ENCODE measurements at regions not wholly inside any gene's neighbourhood (a gene's known extent, or its start where the extent isn't known, plus 50 kb on each side); places are given as distances from the start of the nearest gene placed in this dataset.

DNA sequence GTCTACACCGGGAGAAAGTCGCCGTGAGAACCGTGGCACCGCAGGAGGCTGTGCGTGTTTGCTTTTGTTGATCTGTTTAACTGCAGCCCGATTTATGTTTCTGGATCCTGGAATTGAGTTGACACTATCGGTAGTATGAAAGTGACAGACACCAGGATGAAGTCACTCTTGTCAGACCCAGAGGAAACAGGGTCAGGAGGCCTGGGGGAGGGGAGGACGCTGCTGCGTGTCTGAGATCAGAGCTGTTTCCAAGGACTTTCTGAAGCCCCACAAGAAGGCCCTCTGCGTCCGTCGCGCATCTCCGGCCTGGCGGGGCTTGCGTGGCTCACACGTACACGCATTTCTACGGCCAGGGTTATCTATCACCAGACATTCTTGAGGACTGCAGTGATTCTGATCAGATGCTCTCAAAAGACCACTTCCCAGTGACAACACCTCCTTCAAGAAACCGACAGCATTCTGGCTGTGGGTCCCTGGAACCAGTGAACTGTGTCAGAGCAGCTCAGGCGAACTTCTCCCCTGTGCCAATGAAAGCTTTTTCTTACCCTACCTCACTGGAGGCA lies 263.4 kb downstream of the ADGRD1 start:
- WGBS, 3 donors, result 36 to 51% (median 47%) methylated on average over 22 of the region's 22 CpGs
- DNase-seq (no peak), ATAC-seq (no peak)
- Histone ChIP-seq H3K4me1 (no peaks in the 10 kb centered on the region), H3K27me3 (ENCODE audit: insufficient read depth in 3 of 3, low read length in 2 of 3) (peaks cover 0 to 20% (median 6%) of the 10 kb centered on the region in 3 donors), H3K4me3 (no peak overlapping the region), H3K9me3 (no peaks in the 10 kb centered on the region), H3K36me3 (ENCODE audit: insufficient read depth in 1 of 2, low read depth in 1 of 2) (no peaks in the 10 kb centered on the region), H3K27ac (no peak overlapping the region)
- TF ChIP-seq, protein P1, sequence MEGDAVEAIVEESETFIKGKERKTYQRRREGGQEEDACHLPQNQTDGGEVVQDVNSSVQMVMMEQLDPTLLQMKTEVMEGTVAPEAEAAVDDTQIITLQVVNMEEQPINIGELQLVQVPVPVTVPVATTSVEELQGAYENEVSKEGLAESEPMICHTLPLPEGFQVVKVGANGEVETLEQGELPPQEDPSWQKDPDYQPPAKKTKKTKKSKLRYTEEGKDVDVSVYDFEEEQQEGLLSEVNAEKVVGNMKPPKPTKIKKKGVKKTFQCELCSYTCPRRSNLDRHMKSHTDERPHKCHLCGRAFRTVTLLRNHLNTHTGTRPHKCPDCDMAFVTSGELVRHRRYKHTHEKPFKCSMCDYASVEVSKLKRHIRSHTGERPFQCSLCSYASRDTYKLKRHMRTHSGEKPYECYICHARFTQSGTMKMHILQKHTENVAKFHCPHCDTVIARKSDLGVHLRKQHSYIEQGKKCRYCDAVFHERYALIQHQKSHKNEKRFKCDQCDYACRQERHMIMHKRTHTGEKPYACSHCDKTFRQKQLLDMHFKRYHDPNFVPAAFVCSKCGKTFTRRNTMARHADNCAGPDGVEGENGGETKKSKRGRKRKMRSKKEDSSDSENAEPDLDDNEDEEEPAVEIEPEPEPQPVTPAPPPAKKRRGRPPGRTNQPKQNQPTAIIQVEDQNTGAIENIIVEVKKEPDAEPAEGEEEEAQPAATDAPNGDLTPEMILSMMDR (IDR thresholded peaks at IDR 0.05), result no peak
- intact Hi-C loops (cut with DNase I), result no loop called here

DNA sequence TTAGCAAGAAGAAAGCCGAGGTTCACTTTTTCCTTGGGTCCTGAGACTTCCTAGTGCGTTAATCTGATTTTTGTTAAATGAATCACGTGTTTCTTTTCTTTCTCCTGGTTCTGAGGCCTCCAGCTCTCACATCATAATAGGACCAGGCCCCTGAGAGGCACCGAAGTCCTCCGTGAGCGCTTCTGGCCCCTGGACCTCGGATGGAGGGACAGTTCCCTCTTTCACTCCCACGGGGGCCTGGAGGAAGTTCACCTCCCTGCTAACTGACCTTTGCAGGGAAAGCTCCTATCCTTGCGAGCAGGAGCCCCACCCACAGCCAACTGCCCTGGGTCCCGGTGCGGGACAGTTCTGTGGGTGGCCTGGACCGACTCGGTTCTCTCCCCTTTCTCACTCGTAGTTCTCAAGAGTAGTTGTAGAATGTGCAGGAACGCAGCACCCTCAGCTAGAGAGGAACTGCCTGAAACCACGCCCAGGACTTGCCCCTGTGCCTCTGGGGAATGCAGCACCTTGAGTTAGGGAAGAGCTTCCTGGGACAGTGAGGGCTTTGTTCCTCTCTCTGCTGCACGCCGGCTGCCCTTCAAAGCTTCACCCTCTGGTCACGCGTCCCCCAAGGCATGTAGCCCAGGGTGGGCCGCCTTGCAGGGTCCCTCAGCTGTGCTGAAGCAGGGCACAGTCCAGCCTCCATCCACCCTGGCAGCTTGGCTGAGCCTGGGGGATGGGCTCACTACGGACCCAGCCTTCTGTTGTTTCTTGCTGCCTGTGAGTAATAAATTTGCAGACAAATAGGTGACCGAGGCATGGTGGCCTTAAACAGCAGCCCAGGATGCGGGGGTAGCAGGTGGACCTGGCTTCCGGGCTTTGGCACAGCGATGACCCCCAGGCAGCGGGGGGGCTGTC lies 264.6 kb downstream of the ADGRD1 start:
- Histone ChIP-seq H3K9me3 (no peaks in the 10 kb centered on the region), H3K27me3 (ENCODE audit: insufficient read depth in 3 of 3, low read length in 2 of 3) (peaks cover 0 to 20% (median 6%) of the 10 kb centered on the region in 3 donors), H3K36me3 (ENCODE audit: insufficient read depth in 1 of 2, low read depth in 1 of 2) (no peaks in the 10 kb centered on the region), H3K4me1 (no peaks in the 10 kb centered on the region), H3K4me3 (no peak overlapping the region), H3K27ac (no peak overlapping the region)
- WGBS, 3 donors, result 61 to 68% (median 62%) methylated on average over 27 of the region's 27 CpGs
- ATAC-seq (no peak), DNase-seq (no peak)
- TF ChIP-seq, protein P1 (IDR thresholded peaks at IDR 0.05), result no peak
- intact Hi-C loops (cut with DNase I), result no loop called here

DNA sequence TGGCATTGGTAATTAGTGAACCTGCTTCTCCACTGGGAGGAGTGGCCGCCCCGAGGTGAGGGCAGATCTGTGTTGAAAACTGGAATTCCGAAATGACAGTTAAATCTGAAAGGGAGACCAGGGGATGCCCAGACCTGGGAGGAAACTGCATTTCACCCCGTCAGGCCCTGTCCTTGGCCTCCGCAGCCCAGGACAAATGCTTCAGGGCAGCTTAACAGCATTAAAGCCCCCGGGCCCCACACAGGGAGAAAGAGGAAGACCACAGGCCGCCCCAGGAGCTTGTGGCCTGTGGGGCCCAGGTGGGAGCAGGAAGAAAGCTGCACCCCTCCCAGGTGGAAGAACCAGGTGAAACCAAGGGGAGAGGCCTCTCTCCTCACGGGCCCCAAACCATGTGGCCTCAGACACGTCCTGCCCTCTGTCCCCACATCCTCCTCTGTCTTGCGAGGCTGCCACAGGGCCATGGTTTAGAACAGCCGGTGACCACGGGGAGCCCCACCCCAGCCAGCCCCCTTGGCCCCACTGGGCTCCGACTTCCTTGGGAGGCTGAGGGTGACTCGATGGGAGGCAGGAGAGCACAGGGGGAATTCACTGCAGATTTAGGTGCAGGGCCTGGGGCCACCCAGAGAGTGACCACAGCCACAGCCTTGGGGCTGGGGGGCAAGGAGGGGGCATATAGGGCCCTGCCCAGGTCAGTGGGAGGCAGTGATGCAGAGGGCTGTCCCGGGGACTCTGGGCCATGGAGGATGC lies 265.4 kb downstream of the ADGRD1 start:
- WGBS, 3 donors, result 75 to 79% (median 76%) methylated on average over 15 of the region's 15 CpGs
- Histone ChIP-seq H3K9me3 (no peaks in the 10 kb centered on the region), H3K27ac (no peak overlapping the region), H3K27me3 (ENCODE audit: insufficient read depth in 3 of 3, low read length in 2 of 3) (peaks cover 0 to 20% (median 6%) of the 10 kb centered on the region in 3 donors), H3K36me3 (ENCODE audit: insufficient read depth in 1 of 2, low read depth in 1 of 2) (no peaks in the 10 kb centered on the region), H3K4me3 (no peak overlapping the region), H3K4me1 (no peaks in the 10 kb centered on the region)
- intact Hi-C loops (cut with DNase I), result no loop called here
- DNase-seq, result no peak
- TF ChIP-seq, protein P1 (IDR thresholded peaks at IDR 0.05), result no peak
- ATAC-seq, result no peak

- ATAC-seq (no peak), DNase-seq (no peak)
- Histone ChIP-seq H3K4me1 (no peaks in the 10 kb centered on the region), H3K36me3 (ENCODE audit: insufficient read depth in 1 of 2, low read depth in 1 of 2) (no peaks in the 10 kb centered on the region), H3K27me3 (ENCODE audit: insufficient read depth in 3 of 3, low read length in 2 of 3) (peaks cover 0 to 20% (median 6%) of the 10 kb centered on the region in 3 donors), H3K9me3 (no peaks in the 10 kb centered on the region), H3K27ac (no peak overlapping the region), H3K4me3 (no peak overlapping the region)
- WGBS, 3 donors, result 69 to 83% (median 82%) methylated on average over 8 to 11 of the region's 11 CpGs
- TF ChIP-seq, protein P1 (IDR thresholded peaks at IDR 0.05), result no peak
- intact Hi-C loops (cut with DNase I), result no loop called here
These were observed 266.1 kb downstream of the ADGRD1 start for GRCh38 chr12:131219670-131220330.

Measured in psoas muscle (tissue), 7 donors.